ENCODE measurements at regions not wholly inside any gene's neighbourhood (a gene's known extent, or its start where the extent isn't known, plus 50 kb on each side); places are given as distances from the start of the nearest gene placed in this dataset.

GRCh38 chr10:124227055-124227975, 133.9 kb upstream of the CHST15 start:
- DNase-seq (ENCODE audit: low spot score), result no peak

DNA sequence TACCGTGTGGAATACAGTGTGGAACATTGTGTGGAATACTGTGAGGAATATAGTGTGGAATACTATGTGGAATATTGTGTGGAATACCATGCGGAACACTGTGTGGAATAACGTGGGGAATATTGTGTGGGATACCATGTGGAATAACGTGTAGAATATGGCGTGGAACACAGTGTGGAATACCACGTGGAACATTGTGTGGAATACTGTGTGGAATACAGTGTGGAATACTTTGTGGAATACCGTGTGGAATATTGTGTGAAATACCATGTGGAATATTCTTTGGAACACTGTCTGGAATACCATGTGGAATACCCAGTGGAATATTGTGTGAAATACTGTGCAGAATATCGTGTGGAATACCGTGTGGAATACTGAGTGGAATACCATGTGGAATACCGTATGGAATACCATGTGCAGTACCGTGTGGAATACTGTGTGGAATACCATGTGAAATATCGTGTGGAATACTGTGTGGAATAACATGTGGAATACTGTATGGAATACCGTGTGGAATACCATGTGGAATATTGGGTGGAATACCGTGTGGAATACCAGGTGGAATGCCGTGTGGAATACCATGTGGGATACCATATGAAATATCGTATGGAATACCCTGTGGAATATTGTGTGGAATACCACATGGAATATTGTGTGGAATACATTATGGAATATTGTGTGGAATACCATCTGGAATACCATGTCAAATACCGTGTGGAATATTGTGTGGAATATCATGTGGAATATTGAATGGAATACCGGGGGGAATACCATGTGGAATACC, 133.1 kb upstream of the CHST15 start:
- no peak for DNase-seq (ENCODE audit: low spot score)

DNA sequence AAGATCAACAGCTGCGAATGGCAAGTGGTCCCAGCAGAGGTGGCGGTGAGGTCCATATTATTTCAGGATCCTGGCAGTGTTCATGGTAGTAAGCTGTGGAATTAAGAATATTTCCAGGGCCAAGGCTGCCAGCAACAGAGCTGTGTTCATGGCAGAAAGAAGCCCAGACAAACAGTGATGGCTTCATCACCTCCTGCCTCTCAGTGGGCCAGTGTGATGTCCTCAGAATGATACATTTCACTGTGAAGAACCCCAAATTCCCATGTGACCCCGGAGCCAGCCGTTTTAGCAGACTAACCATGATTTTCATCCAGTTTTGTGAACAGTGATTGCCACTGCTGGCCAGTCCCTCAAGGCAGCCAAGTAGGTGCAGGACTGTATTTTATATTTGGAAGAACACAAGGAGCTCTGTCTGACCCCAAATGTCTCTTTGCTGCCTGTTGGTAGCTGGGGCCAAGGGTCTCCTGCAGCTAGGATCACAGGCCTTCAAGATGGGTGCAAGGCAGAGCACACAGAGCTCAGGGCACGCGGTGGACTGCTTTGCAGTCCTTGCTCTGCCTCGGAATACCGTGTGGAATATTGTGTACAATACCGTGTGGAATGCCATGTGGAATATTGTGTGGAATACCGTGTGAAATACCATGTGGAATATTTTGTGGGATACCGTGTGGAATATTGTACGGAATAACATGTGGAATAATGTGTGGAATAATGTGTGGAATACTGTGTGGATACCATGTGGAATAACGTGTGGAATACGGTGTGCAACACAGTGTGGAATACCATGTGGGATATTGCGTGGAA, 132.3 kb upstream of the CHST15 start:
- no peak for DNase-seq (ENCODE audit: low spot score)

- DNase-seq (ENCODE audit: low spot score), result no peak
These were observed 131.7 kb upstream of the CHST15 start for GRCh38 chr10:124225029-124225466.

GRCh38 chr10:124224331-124225028, 131.1 kb upstream of the CHST15 start:
- no peak for DNase-seq (ENCODE audit: low spot score)

GRCh38 chr10:124223711-124224085, 130.3 kb upstream of the CHST15 start:
- DNase-seq (ENCODE audit: low spot score), result no peak

GRCh38 chr10:124222988-124223710, 129.8 kb upstream of the CHST15 start:
- no peak for DNase-seq (ENCODE audit: low spot score)

DNA sequence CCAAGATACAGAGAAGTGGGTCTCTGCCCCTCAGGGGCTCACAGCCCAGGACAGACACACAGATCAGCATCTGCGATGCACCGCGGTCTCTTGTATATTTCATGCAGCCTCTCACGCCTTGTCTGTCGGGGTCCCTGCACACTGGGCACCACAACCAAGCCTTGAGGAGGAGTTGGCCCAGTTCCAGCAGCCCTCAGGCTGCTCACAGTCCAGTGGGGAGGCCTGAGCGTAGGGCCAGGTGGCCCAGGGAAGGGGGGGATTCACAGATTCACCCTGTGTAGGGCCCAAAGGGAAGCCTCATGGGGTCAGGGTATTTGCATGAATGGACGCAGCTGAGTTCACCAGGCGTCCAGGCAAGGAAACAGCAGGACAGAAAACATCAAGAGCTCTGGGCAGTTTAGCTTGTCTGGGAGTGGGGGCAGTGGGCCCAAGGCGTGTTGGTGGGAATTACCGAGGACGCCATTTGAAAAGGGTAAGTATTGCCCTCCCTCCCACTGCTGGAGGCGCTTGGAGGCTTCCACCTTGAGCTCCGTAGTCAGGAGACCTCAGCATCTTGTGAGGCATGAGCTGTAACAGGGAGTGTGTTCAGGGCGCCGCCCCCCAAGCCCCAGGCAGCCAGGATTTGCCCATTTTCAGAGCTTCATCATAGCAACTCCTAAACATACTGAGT, 129.1 kb upstream of the CHST15 start:
- no peak for DNase-seq (ENCODE audit: low spot score)

GRCh38 chr10:124221356-124222317, 128.2 kb upstream of the CHST15 start:
- no peak for DNase-seq (ENCODE audit: low spot score)

DNA sequence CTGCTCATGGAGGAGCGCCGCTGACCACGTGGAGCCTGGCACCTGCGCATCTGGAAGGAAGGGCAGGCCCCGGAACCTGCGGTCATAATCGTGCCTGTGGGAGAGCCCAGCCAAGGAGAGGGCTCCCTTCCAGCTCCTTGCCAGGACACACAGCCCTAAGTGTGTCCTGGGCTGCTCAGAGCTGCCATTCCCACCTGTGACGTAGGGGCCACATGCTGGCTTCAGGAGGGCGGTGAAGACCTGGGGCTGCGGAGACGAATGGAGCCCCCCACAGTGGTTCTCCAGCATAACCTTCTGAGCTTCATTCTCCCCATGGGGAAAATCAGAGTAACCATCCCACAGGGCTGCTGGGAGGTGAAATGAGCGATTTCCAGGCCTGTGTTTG, 127.6 kb upstream of the CHST15 start:
- DNase-seq (ENCODE audit: low spot score), result no peak

GRCh38 chr10:124220547-124220946, 127.1 kb upstream of the CHST15 start:
- no peak for DNase-seq (ENCODE audit: low spot score)

GRCh38 chr10:124219655-124220054, 126.3 kb upstream of the CHST15 start:
- no peak for DNase-seq (ENCODE audit: low spot score)

GRCh38 chr10:124219062-124219461, 125.7 kb upstream of the CHST15 start:
- no peak for DNase-seq (ENCODE audit: low spot score)

GRCh38 chr10:124217906-124218804, 124.8 kb upstream of the CHST15 start:
- DNase-seq (ENCODE audit: low spot score), result no peak

GRCh38 chr10:124217031-124217430, 123.6 kb upstream of the CHST15 start:
- no peak for DNase-seq (ENCODE audit: low spot score)

DNA sequence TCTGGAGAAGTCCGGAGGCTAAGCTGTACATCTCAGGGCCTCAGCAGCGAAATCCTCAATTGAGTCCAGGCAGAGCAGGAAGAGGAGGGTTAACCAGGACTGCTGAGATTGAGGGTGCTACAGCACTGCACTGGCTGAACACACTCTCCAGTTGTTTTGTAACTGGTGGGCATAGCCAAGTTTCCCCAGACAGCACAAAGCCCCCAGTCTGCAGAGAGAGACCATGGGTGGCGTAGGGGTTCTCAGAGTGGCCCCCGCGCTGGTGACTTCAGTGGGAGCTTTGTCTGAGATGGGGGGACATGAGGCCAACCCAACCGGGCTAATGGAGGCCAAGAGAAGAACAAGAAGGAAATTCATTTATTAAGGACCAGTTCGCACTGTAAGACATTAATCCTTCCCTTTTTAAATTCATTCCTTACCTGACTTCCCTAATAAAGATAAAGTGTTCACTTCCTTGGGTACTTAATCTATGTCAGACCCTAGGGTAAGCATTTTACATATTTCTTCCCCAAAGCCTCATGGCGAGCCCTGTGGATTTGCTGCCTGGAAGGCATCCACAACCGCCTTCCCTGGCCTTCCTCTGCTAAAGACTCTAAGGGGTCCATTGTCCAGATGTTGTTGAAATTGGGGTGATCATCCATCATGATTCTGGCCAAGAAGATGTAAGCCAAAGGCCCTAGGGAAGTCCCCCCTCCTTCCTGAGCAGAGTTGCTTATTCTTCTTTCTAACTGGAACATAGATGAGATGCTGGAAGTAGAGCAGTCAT, 121.4 kb upstream of the CHST15 start:
- DNase-seq (ENCODE audit: low spot score), result no peak

DNA sequence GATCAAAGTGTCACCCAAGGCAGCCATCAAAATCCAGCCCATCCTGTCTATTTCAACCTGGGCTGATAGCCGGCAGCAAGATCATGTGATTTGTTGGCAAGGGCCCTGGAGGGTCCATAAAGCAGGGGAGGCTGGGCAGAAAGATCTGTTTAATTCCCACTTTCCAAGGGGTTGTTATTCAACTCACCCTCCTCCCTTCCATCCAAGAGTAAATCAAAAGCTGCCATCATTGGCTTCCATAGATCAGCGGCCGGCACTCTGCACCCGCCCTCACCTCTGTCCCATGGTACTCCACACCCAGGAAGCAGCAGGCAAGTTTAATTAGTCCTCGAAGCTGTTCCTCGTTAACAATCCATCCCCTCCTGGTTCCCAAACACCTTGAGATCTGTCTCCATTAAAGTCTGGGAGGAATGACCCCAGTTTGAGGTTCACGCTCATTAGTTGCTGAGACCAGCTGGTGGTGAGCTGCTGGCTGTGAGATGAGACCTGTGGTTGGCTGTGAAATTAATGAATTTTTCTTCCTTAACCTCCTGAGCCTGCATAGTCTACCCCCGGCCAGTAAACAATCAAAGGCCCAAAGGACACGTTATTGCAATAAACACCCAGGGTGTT, 120.6 kb upstream of the CHST15 start:
- DNase-seq (ENCODE audit: low spot score), result no peak

All from CD4-positive, alpha-beta T cell treated with Interleukin-6 at 100 ng/mL for 8 hours (primary cell).